HCT116 (cell line): ENCODE measurements at regions not wholly inside any gene's neighbourhood (a gene's known extent, or its start where the extent isn't known, plus 50 kb on each side); places are given as distances from the start of the nearest gene placed in this dataset.
"Not testable (repeated sequence)": the region's sequence is repeated elsewhere in the genome, so short reads cannot be mapped to it uniquely, and the experiment has no call there.

Experiments used
- ATAC-seq: fragments of 200-7000 bp; cut with Tn5 transposase; 2 replicates; pipeline ENCODE4 v1.9.1; 2020; ENCODE audit warnings: mild to moderate bottlenecking, moderate library complexity
- BruUV-seq: library from RNA; stranded (reverse); fragments of 400-500 nt; replicated peaks from 2 replicates; lab custom pipeline; 2021; lab: Mats Ljungman, UMichigan
- CTCF ChIA-PET: fragments of 300-600 bp; sonication (Branson Sonifier 250); formaldehyde crosslinking; loops from one replicate; lab custom pipeline; 2021; ENCODE audit warnings: antibody characterized with exemption; lab: Charles Lee
- POLR2A ChIA-PET: fragments of 300-600, 350-600 bp; sonication (Branson Sonifier 250); formaldehyde crosslinking; loops from one replicate; lab custom pipeline; 2021; ENCODE audit warnings: antibody characterized with exemption; lab: Charles Lee
- RAD21 ChIA-PET, 2 experiments: fragments of 300-600 bp; sonication (Branson Sonifier 250); formaldehyde crosslinking; loops; one replicate each; lab custom pipeline; 2023; ENCODE audit warnings: low total read pairs in 2 of 2; ENCODE audit not compliant: uncharacterized antibody in 2 of 2, unreplicated experiment in 2 of 2, low non-redundant PET in 1 of 2; lab: Charles Lee
- DNase-seq: peaks from one replicate; pipeline ENCODE4 v3.0.0-alpha.2; 2010; ENCODE audit warnings: low read depth, low spot score
- H2AFZ ChIP-seq: fragments of 200-600 bp; shearing (Covaris generic), sonication (generic); 2 replicates; pipeline ENCODE4 v1.6.1; 2017; ENCODE audit warnings: low read depth, mixed run types, mixed read lengths, antibody characterized with exemption, low read length; ENCODE audit not compliant: poor library complexity, severe bottlenecking
- H3K27ac ChIP-seq: 2 replicates; pipeline ENCODE4 v1.5.1; 2012; ENCODE audit warnings: low read depth, low read length
- H3K27me3 ChIP-seq: fragments of 200-600 bp; sonication (generic); 2 replicates; pipeline ENCODE4 v1.6.1; 2016; ENCODE audit warnings: mixed run types, low read length, mixed read lengths; ENCODE audit not compliant: insufficient read depth
- H3K36me3 ChIP-seq, 2 experiments: fragments of 200-500 bp in 1 of 2; fragments of 200-600 bp in 1 of 2; sonication (Bioruptor generic) in 1 of 2; sonication (generic) in 1 of 2; 2 replicates each; pipeline versions ENCODE4 v1.5.1 to v1.6.1; 2014 to 2016; ENCODE audit warnings: low read length in 2 of 2, inconsistent platforms in 1 of 2, mixed read lengths in 1 of 2, mixed run types in 1 of 2; ENCODE audit not compliant: insufficient read depth in 2 of 2, control insufficient read depth in 1 of 2
- H3K4me1 ChIP-seq, 2 experiments: fragments of 200-600 bp in 1 of 2; sonication (generic) in 1 of 2; 2 replicates each; pipeline versions ENCODE4 v1.5.1 to v1.6.1; 2012 to 2017; ENCODE audit warnings: low read length in 2 of 2, inconsistent platforms in 1 of 2, mild to moderate bottlenecking in 1 of 2, mixed read lengths in 1 of 2, mixed run types in 1 of 2, moderate library complexity in 1 of 2; ENCODE audit not compliant: insufficient read depth in 2 of 2, control insufficient read depth in 1 of 2
- H3K4me2 ChIP-seq: fragments of 200-600 bp; sonication (generic); 2 replicates; pipeline ENCODE4 v1.6.1; 2017; ENCODE audit warnings: mixed run types, low read length, mixed read lengths
- H3K4me3 ChIP-seq, 2 experiments: fragments of 200-600 bp in 1 of 2; sonication (generic) in 1 of 2; replicated peaks in 1 of 2; 2 replicates each; pipeline ENCODE4 v1.5.1; 2011 to 2016; ENCODE audit warnings: low read length in 2 of 2, control low read depth in 1 of 2, low read depth in 1 of 2, mild to moderate bottlenecking in 1 of 2, mixed read lengths in 1 of 2, mixed run types in 1 of 2
- H3K79me2 ChIP-seq: fragments of 200-600 bp; sonication (generic); 2 replicates; pipeline ENCODE4 v1.6.1; 2017; ENCODE audit warnings: mild to moderate bottlenecking, mixed run types, low read length, moderate library complexity, mixed read lengths; ENCODE audit not compliant: insufficient read depth
- H3K9ac ChIP-seq: fragments of 200-600 bp; sonication (generic); 2 replicates; pipeline ENCODE4 v1.6.1; 2016; ENCODE audit warnings: low read length, mixed read lengths
- H3K9me2 ChIP-seq: fragments of 200-600 bp; sonication (generic), shearing (Covaris generic); 2 replicates; pipeline ENCODE4 v1.6.1; 2017; ENCODE audit warnings: mixed run types, mild to moderate bottlenecking, moderate library complexity; ENCODE audit not compliant: insufficient read depth
- H3K9me3 ChIP-seq, 2 experiments: fragments of 200-500 bp in 1 of 2; fragments of 200-600 bp in 1 of 2; sonication (Bioruptor generic) in 1 of 2; sonication (generic) in 1 of 2; 2 replicates each; pipeline ENCODE4 v1.6.1; 2014 to 2017; ENCODE audit warnings: low read length in 2 of 2, mixed read lengths in 2 of 2, inconsistent platforms in 1 of 2, low read depth in 1 of 2, mild to moderate bottlenecking in 1 of 2, mixed run types in 1 of 2, moderate library complexity in 1 of 2; ENCODE audit not compliant: control insufficient read depth in 1 of 2, insufficient read depth in 1 of 2
- H4K20me1 ChIP-seq: fragments of 200-600 bp; sonication (generic), shearing (Covaris generic); 2 replicates; pipeline ENCODE4 v1.6.1; 2017; ENCODE audit warnings: mixed run types, mild to moderate bottlenecking, moderate library complexity; ENCODE audit not compliant: insufficient read depth
- CTCF ChIP-seq, 3 experiments: fragments of 200-600 bp in 1 of 3; sonication (generic) in 1 of 3; IDR thresholded peaks in 2 of 3; conservative IDR thresholded peaks in 1 of 3; 2 replicates each; pipeline ENCODE4 v1.5.1; 2012 to 2017; ENCODE audit warnings: low read depth in 2 of 3, low read length in 2 of 3, antibody characterized with exemption in 1 of 3, borderline replicate concordance in 1 of 3, control low read depth in 1 of 3, mild to moderate bottlenecking in 1 of 3, mixed read lengths in 1 of 3, mixed run types in 1 of 3, moderate library complexity in 1 of 3; ENCODE audit not compliant: insufficient read depth in 1 of 3
- EZH2phosphoT487 ChIP-seq: fragments of 200-600 bp; IDR thresholded peaks from 2 replicates; pipeline ENCODE4 v1.6.1; 2018; ENCODE audit warnings: antibody characterized with exemption, borderline replicate concordance
- RAD21 ChIP-seq: IDR thresholded peaks from 2 replicates; pipeline ENCODE4 v1.6.1; 2012; ENCODE audit warnings: low read depth, mild to moderate bottlenecking
- SP1 ChIP-seq: IDR thresholded peaks from 2 replicates; pipeline ENCODE4 v1.6.1; 2012; ENCODE audit warnings: low read depth
- intact Hi-C: fragments of 100-400 bp; cut with micrococcal nuclease; formaldehyde crosslinking; loops from 2 replicates; pipeline ENCODE4 v1.10.0; 2022

GRCh38 chr6:74177506-74177905 lies 481.5 kb downstream of the CD109 start:
- POLR2A ChIA-PET, result no interaction called here
- no TSS peak for BruUV-seq

GRCh38 chr6:74170550-74170949 lies 474.5 kb downstream of the CD109 start:
- H3K9ac ChIP-seq, intact Hi-C loops, H3K9me3 ChIP-seq, H3K4me3 ChIP-seq, DNase-seq, H2AFZ ChIP-seq, H3K36me3 ChIP-seq, BruUV-seq, POLR2A ChIA-PET, H3K27me3 ChIP-seq, RAD21 ChIA-PET, H3K9me2 ChIP-seq, H3K4me2 ChIP-seq, H4K20me1 ChIP-seq, H3K27ac ChIP-seq, H3K4me1 ChIP-seq: not testable (repeated sequence)
- ATAC-seq, result peak; percentile 64; the same call in 1 of the 2 replicates
- CTCF ChIA-PET, result interaction anchor here (1.0 kb wide), 1 partner anchor 141 kb away, joined by 3 read pairs; no protein-coding TSS in a partner anchor
- peak; percentile 3 to 51 (median 41); a peak in 4 of 6 replicates for TF ChIP-seq CTCF (IDR thresholded peaks at IDR 0.05 in 2 of 3, conservative IDR thresholded peaks at IDR 0.05 in 1 of 3; ENCODE audit: borderline replicate concordance in 1 of 3, insufficient read depth in 1 of 3, low read depth in 2 of 3, low read length in 2 of 3)
- TF ChIP-seq RAD21, result 0 out of 2 replicates have a peak, but pooled peaks have one; percentile 7
- TF ChIP-seq, all 23 proteins: peak for 2; not testable (repeated sequence) for 21
- not testable (repeated sequence) for H3K79me2 ChIP-seq

More at GRCh38 chr6:74177506-74177905, 481.5 kb downstream of the CD109 start:
- Histone ChIP-seq H3K9me2 (no peaks in the 10 kb centered on the region), H4K20me1 (no peaks in the 10 kb centered on the region), H3K4me3 (no peak overlapping the region), H3K36me3 (no peaks in the 10 kb centered on the region), H3K4me1 (no peaks in the 10 kb centered on the region), H3K79me2 (no peaks in the 10 kb centered on the region), H2AFZ (no peak overlapping the region), H3K27me3 (no peaks in the 10 kb centered on the region), H3K9me3 (no peaks in the 10 kb centered on the region), H3K27ac (no peak overlapping the region), H3K4me2 (no peak overlapping the region), H3K9ac (no peak overlapping the region)
- ChIA-PET RAD21 (no interaction called here), CTCF (no interaction called here)
- ATAC-seq, result no peak
- DNase-seq, result no peak
- intact Hi-C loops, result no loop called here
- TF ChIP-seq EZH2phosphoT487 (no peak), SP1 (no peak)
